ENCODE measurements at regions not wholly inside any gene's neighbourhood (a gene's known extent, or its start where the extent isn't known, plus 50 kb on each side); places are given as distances from the start of the nearest gene placed in this dataset.

- no peak for TF ChIP-seq RELA (CRISPR knock-in tag; IDR thresholded peaks at IDR 0.05; ENCODE audit: borderline replicate concordance)
- TF ChIP-seq CTCF (IDR thresholded peaks at IDR 0.05): no peak
- no peak for TF ChIP-seq NFE2L1 (CRISPR knock-in tag; IDR thresholded peaks at IDR 0.05)
- TF ChIP-seq E2F1 (CRISPR knock-in tag; IDR thresholded peaks at IDR 0.05): no peak
- no peak for TF ChIP-seq PRDM15 (CRISPR knock-in tag; IDR thresholded peaks at IDR 0.05)
- TF ChIP-seq JUN (CRISPR knock-in tag; IDR thresholded peaks at IDR 0.05): no peak
- no peak for TF ChIP-seq ATF3 (CRISPR knock-in tag; conservative IDR thresholded peaks at IDR 0.05)
- no peak for TF ChIP-seq ZNF263 (CRISPR knock-in tag; IDR thresholded peaks at IDR 0.05; ENCODE audit: low read depth)
- no peak for TF ChIP-seq USF2 (CRISPR knock-in tag; IDR thresholded peaks at IDR 0.05)
- no peak for TF ChIP-seq HMGXB4 (CRISPR knock-in tag; IDR thresholded peaks at IDR 0.05)
- TF ChIP-seq MXD4 (CRISPR knock-in tag; IDR thresholded peaks at IDR 0.05; ENCODE audit: borderline replicate concordance): no peak
- TF ChIP-seq AFF4 (CRISPR knock-in tag; IDR thresholded peaks at IDR 0.05; ENCODE audit: borderline replicate concordance): no peak
Observed at GRCh38 chr20:11754451-11754850, 163.2 kb upstream of the BTBD3 start.
